GM21390 (cell line): ENCODE measurements at regions not wholly inside any gene's neighbourhood (a gene's known extent, or its start where the extent isn't known, plus 50 kb on each side); places are given as distances from the start of the nearest gene placed in this dataset.
"Not testable (repeated sequence)": the region's sequence is repeated elsewhere in the genome, so short reads cannot be mapped to it uniquely, and the experiment has no call there.

Experiments
- ATAC-seq: cut with Tn5 transposase; IDR thresholded peaks from one replicate; pipeline ENCODE4 v1.9.1; 2021; ENCODE audit not compliant: unreplicated experiment

GRCh38 chr4:148883891-148884290, 441.7 kb upstream of the NR3C2 start:
- no peak for ATAC-seq

DNA sequence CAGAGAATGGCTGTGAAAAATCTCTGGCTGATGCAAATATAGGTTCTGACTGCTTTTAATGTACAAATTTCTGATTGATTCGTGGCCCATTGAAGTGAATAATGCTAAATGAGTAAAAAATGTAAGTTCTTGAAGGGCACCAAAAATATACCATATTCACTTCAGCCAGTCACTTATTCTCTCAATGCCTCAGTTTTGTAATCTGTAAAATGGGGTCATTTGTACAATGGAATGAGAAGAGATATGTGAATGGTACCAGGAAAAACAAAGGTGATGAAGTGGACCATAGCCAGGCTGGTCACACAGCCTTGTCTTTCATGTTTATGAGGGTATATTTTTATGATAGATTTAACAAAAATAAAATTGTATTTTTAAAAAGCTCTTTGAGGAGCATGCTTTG, 441.2 kb upstream of the NR3C2 start:
- ATAC-seq = no peak

DNA sequence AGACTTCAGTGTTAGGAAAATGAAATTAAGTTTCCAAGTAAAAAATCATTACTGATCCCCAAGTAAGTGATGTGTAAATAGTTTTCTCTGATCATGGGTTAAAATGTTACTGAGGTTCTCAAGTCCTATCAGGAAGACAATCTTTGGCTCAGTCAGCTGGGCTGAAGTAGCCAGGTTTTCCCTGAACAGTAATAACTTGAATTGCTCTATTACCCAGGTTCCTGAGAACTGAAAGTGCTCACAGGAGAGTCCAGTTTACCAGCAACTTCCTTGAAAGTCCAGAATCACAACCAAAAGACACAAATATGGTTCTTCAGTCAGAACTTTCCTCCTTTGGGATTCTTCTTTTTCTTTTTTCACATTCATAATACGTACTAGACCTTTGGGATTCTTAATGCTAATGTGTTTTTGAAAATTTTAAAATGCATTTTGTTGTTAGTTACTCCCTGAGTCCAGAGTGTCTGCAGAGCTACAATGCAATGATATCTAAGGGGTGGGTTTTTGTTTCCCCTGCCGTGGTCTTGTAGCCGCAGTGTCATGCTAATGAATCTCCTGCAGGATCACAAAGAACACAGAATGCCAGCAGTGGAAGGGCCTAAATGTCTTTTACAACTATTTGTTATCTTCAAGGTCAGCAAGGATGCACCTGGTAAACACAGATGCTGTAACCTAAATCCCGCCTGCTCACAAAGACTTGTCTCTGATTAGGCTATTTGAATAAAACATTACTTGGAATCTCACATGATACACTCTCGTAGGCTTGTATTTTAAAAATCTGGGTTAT, 439.8 kb upstream of the NR3C2 start:
- no peak for ATAC-seq

DNA sequence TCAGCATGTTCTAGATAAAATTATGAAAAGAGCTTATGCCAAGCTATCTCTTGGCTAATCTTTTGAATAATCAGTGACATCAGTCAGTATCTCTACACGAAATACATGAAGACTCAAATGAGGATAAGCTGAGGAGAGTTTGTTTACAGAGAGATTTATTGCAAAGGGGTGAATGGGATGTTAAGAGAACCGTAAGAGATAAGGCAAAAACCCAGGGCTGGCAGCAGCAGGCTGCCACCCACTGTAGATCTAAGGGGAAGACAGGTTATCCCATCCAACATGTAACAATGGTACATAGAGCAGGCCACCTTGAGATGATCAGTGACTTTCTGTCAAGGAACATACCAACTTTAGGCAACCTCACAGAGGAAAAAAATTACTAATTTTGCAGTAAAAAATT, 432.1 kb upstream of the NR3C2 start:
- ATAC-seq = no peak

DNA sequence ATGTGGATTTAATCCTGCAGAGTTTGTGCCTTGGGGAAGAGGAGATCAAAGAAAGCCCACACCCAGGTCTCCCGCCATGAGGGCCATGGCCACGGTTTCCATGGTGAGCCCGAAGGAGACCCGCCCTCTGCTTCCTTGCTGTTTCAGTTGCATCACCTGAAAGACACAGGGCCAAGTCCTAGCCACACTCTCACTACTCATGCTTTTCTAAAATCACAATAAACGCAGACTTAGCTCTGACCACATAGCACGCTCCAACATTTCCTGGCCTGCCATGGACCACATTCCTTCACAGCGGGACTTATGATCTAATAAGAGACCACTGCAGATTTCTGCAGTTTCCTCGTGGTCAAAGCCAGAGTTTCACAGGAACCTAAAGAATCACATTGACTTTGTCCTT, 426.0 kb upstream of the NR3C2 start:
- ATAC-seq = no peak

- ATAC-seq = no peak
Observed at GRCh38 chr4:148866666-148867065, 424.5 kb upstream of the NR3C2 start.

- ATAC-seq = no peak
Observed at GRCh38 chr4:148857973-148858534, 415.8 kb upstream of the NR3C2 start.

DNA sequence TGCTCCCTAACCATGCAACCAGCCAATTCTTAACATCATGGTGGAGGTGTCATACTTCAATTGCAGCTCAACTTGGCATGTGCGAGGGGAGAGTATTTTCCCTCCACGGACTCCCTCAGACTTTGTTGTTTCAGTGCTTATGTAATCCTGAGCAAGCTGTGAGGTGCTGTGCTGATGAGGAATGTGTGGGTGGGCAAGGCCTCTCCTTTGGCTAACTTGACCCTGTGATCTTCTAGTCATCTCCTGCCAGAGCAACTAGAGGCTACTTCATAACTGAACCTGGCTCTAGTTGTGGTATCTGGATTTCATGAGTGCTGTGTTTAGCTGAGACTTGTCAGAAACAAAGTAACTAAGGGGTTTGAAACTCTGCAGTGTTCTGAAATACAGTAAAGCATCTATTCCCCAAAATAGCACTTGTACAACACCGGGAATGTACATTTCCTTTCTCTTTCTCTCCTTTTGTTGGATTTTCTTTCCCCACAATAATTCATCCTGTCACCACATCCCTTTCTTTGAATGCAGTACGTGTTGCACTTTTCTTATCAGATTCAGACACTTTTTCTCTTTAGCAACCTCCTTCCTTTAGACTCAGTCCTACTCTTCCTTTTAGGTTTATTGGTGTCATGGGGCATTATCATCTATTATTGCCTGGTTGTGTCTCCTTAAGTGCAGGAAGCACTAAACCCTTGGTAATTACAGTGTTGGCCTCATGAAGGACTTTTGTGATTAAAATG, 415.2 kb upstream of the NR3C2 start:
- no peak for ATAC-seq

- no peak for ATAC-seq
Observed at GRCh38 chr4:148854203-148854602, 412.0 kb upstream of the NR3C2 start.

DNA sequence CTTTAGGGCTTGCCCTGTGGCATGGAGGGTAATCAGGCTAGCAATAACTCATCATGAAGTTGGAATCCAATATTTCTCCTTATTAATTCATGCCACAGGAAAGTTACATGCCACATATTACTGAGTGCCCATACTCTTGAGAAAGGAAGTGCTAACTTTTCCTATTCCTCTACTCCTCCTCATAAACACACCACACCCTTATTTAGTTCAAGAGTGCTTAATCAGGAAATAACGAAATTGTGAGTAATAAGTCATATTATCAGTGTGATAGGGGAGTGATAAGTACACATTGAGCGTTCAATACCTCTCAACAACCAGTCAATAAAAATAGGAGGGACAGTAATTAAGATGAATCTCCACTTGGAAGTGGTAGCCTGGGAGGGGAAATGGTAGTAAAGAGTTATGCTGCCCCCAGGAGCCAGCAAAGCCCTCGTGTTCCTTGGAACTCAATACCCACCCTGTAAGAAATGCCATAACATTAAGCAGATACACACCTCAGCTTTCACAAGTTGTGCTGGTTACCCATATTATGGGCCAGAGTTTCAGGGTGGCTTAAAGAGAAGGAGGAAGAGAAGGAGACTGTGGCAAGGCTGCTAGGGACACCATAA, 410.0 kb upstream of the NR3C2 start:
- ATAC-seq = no peak

DNA sequence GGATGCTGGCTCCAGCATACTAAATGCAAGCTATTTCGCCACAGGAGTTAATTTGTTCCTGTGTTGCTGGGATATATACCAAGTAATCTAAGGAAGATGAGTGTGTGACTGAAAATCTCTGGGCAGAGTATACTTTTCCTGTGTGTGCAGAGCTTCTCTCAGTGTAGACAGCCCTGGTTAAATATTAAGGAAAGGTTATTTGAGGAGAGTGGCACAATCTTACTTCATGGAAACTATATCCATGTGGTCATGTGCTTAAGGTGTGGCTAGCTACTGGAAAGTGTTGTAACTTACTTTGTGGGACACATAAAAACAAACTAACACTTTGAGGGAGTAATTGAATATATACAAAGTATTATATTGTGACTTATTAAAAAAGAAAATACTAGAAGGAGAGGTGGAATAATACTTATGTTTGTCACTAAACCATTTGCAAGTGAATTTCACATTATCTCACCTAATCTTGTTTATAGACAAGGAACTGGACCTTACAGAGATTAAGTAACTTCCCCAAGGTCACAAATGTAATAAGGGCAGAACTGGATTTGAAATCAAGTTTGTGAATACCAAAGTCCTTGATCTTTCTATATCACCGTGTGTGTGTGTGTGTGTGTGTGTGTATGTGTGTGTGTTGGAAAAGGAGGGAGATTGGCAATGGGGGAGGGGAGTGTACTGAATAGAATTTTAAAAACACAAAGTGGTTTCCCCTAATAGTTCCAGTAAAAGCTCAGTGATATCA, 408.2 kb upstream of the NR3C2 start:
- no peak for ATAC-seq

DNA sequence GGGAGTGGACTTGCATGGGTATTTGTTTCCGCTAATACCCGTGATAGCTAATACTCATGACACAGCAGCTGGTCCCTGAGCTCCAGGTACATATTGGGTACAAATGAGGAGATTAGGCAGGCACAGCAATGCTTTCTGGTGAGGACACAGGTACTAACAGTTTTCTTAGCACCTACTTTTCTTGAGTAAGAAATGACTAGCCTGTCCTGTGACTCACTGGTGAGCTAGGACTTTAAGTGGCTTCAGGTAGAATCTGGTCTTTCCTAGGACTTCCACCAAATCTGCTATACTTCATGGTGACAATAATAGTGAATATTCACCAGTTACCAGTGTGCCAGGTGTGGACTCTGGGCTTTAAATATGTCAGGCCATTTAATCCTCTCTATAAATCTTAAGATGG, 407.4 kb upstream of the NR3C2 start:
- no peak for ATAC-seq

DNA sequence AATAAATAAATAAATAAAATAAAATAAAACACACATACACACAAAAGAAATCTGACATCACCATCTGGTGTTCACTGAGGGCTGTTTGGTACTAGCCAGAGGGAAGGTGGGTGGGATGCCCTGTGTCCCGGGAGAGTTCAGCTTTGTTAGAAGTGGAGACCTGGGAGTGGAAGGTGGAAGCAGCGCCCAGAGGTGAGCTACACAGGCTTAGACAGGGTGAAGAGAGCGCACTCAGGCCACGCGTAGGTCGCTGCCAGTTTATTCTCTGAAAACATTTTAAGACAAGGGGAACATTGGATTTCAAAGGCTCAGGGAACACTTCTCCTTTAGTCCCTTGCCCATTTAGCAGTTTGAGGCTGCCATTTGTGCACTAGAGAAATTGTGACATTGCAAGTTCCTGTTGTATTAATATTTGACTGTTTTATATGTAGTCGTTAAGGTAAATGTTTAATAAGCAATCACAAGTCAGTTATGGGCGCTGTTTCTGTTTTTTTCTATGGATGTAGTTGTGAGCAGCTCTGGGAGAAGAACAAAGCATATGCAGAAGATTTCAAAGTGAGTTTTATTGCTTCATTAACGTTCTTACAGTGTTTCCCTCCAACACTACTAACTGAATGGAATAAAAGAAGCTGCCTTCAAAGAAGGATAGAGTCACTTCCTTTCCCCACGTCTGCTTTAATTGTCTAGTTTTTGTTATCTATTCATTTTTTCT, 405.5 kb upstream of the NR3C2 start:
- no peak for ATAC-seq

DNA sequence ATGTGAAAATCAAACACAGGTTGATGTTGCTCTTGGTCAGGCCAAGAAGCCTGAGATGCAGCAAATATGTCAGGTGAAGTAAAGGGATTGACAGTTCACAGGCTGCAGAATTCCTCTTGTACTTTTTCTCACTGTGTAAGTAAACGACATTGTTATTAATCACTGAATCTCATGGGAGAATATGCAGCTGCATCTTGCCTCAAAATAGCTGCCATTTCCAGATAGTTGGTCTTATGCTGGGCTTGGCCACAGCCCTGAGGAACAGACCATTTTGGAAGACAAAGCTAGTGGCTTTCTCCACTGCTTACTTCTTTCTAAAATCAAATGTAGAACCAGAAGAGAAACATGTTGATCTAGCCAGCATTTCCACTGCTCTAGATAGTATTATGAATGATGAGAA, 403.4 kb upstream of the NR3C2 start:
- no peak for ATAC-seq

GRCh38 chr4:148843625-148844024, 401.4 kb upstream of the NR3C2 start:
- ATAC-seq = no peak

DNA sequence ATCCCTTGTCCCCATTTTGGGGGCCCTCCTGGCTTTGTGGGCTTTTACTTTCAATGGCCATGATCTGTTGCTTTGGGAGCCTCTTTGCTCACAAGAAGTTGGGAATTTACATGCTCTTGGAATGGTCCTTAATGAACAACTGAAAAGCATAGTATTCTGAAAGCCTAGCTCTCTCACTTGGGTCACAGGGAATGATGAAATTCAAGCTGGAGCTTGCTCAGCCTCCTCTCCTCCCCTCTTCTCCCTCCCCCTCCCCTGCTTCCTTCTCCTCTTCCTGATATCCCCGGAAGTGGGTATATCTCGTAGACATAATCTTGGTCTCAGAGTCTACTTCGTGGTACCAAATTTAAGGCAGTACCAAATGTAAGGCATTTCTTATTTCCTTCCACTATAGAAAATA, 400.6 kb upstream of the NR3C2 start:
- ATAC-seq = no peak

DNA sequence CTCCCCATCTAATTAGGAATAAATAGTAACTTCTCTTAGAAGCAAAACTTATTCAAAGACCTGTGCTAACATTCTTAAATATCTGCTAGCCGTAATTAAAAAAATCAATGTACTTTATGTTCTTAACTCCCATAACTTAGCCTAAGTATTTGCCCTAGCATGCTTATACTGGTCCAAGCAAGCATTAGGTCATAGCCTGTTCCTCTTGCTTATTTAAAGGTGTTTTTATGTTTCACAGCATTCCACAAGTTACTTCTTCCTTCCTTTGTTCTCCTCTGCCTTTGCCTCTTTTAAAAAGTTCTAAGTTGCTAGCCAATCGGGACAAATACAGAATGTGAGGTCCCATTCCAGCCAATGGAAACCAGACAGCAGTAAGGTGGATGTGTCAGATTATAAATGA, 395.4 kb upstream of the NR3C2 start:
- ATAC-seq = not testable (repeated sequence)

DNA sequence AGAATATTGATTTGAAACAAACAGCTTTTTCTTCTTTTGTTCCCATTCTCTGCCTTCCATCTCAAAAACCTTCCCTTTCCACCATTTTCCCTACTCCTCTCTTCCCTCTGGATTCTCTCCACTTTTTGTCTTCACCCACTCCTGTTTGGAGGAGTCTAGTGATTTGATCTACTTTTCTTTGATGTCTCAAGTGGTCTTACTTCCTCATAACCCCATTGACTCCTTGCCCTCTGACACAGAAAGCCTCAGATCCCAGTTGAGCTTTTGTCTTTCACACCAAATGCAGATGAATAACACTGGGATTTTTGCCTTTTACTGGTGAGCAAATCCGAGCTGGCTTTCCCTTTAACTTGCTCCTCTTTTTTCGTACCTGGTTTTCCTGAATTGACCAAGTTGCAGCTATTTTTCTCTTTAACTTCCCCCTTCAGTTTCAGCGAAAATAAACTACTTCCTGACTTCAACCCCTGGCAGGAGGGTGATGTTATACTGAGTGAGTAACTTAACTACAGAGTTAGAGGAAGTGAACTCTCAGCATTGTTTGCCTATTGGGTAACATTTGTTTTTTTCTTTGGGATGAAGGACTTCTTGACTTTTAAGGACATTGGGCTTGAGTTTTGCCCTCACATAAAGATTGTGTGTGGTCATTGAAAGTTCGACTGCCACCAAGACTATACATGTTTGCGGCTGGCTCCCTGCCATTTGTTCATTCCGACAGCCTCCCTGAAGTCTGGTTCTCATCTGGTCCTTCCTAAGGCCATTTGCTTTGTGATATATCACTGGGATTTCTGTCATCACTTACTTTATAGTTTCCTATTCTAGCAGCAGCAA, 392.8 kb upstream of the NR3C2 start:
- ATAC-seq = peak; percentile 57

GRCh38 chr4:148831945-148832344, 389.7 kb upstream of the NR3C2 start:
- ATAC-seq = no peak

DNA sequence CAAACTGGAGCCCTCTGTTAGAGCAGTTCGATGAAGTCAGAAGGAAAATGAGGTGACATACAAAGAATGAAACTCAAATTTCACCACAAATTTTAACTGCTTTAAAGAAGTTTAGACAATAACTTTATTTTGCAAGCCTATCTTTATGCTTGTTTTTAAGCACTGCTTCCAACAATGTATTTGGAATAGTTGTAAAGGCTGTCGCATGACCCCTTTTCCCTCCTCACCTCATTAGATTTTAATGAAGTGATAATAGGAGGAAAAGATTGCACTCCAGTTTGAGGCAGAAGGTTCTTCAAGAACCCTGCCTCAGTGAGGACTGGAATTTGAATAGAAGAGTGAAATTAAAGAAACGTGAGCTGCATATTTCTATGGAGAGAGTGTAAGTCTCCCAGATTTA, 386.1 kb upstream of the NR3C2 start:
- ATAC-seq = no peak
